Activated CD8-positive, alpha-beta memory T cell treated with anti-CD3 and anti-CD28 coated beads, Interleukin-2, amount 10 ng/mL, durations not matched to agents 7 days and 5 days (primary cell): ENCODE measurements at regions not wholly inside any gene's neighbourhood (a gene's known extent, or its start where the extent isn't known, plus 50 kb on each side); places are given as distances from the start of the nearest gene placed in this dataset.

Source experiments
- ATAC-seq: fragments of 150-1000 bp; cut with Tn5 transposase; one replicate; pipeline ENCODE4 v1.10.0; 2021; ENCODE audit warnings: moderate library complexity
- CTCF ChIA-PET: fragments of 350-600 bp; sonication (Branson Sonifier 250); formaldehyde crosslinking; loops from one replicate; lab custom pipeline; 2021; ENCODE audit warnings: antibody characterized with exemption; lab: Charles Lee
- DNase-seq: peaks from one replicate; pipeline ENCODE4 v3.0.0-alpha.2; 2020
- H3K27ac Mint-ChIP-seq: one replicate; pipeline ENCODE4 v1.8.0; 2021; ENCODE audit warnings: mild to moderate bottlenecking, mixed read lengths
- H3K27me3 Mint-ChIP-seq: one replicate; pipeline ENCODE4 v1.8.0; 2021; ENCODE audit warnings: mixed read lengths
- H3K36me3 Mint-ChIP-seq: one replicate; pipeline ENCODE4 v1.8.0; 2021; ENCODE audit warnings: mild to moderate bottlenecking, mixed read lengths
- H3K4me1 Mint-ChIP-seq: one replicate; pipeline ENCODE4 v1.8.0; 2021; ENCODE audit warnings: mixed read lengths
- H3K4me3 Mint-ChIP-seq: one replicate; pipeline ENCODE4 v1.8.0; 2021; ENCODE audit warnings: mild to moderate bottlenecking, moderate library complexity, mixed read lengths
- H3K9me3 Mint-ChIP-seq: one replicate; pipeline ENCODE4 v1.8.0; 2022; ENCODE audit warnings: low read depth, mixed read lengths

- Mint-ChIP-seq H3K4me3 (no peak overlapping the region), H3K27ac (no peak overlapping the region), H3K9me3 (peaks cover 7% of the 10 kb centered on the region), H3K4me1 (no peaks in the 10 kb centered on the region), H3K27me3 (peaks cover 13% of the 10 kb centered on the region), H3K36me3 (no peaks in the 10 kb centered on the region)
- no peak for DNase-seq
- CTCF ChIA-PET, result no interaction called here
- no peak for ATAC-seq
These were observed 82.0 kb upstream of the TNFRSF21 start for GRCh38 chr6:47391675-47392074.

DNA sequence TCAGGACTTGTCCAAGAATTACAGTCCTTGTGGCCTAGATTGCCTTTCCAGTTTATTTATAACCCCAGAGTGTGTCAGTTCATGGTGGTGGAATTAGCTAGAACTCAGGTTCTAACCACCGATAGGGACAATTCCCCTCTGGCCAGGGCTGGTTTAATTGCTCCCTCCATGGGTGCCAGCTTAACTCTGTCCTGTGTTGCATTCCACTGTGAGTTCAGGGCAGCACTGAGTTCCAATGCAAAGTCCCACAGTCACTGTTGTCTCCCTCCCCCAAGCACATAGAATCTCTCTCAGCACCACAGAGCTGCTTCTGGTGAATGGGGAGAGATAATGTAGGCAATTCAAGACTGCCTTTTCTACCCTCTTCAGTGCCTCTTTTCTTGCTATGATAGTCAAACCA, 82.5 kb upstream of the TNFRSF21 start:
- CTCF ChIA-PET, result no interaction called here
- H3K4me3 Mint-ChIP-seq, result no peak overlapping the region
- H3K36me3 Mint-ChIP-seq, result no peaks in the 10 kb centered on the region
- DNase-seq, result no peak
- no peak overlapping the region for H3K27ac Mint-ChIP-seq
- no peak for ATAC-seq
- peaks cover 17% of the 10 kb centered on the region for H3K27me3 Mint-ChIP-seq
- H3K9me3 Mint-ChIP-seq, result peaks cover 7% of the 10 kb centered on the region
- no peaks in the 10 kb centered on the region for H3K4me1 Mint-ChIP-seq

GRCh38 chr6:47396401-47397069, 81.1 kb upstream of the CD2AP start:
- Mint-ChIP-seq H3K4me1 (no peaks in the 10 kb centered on the region), H3K4me3 (no peak overlapping the region), H3K9me3 (no peaks in the 10 kb centered on the region), H3K36me3 (no peaks in the 10 kb centered on the region), H3K27me3 (peaks cover 23% of the 10 kb centered on the region), H3K27ac (no peak overlapping the region)
- DNase-seq (no peak), ATAC-seq (no peak)
- CTCF ChIA-PET, result interaction anchor here (0.6 to 1.3 kb wide), 2 partner anchors 116 to 235 kb away, joined by 3 read pairs; no protein-coding TSS in a partner anchor

DNA sequence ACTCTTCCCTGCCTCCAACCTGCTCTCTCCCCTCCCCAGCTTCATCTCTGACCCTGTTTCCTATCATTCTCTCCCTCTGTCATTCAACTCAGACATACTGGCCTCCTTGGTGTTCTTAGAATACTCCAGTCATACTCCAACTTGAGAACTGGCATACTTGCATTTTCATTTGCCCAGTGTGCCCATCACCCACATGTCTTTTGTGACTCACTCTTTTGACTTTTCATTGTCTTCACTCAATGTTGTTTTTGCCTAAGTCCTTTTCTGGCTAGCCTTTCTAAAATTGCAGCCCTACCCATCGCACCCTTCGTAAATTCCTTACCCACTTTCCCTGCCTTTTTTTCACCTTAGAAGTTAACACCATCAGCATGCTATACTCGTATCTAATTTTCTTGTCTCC, 77.0 kb upstream of the CD2AP start:
- Mint-ChIP-seq H3K27ac (no peak overlapping the region), H3K4me1 (no peaks in the 10 kb centered on the region), H3K9me3 (no peaks in the 10 kb centered on the region), H3K4me3 (no peak overlapping the region), H3K36me3 (no peaks in the 10 kb centered on the region), H3K27me3 (peaks cover 19% of the 10 kb centered on the region)
- ATAC-seq, result no peak
- CTCF ChIA-PET, result no interaction called here
- no peak for DNase-seq

DNA sequence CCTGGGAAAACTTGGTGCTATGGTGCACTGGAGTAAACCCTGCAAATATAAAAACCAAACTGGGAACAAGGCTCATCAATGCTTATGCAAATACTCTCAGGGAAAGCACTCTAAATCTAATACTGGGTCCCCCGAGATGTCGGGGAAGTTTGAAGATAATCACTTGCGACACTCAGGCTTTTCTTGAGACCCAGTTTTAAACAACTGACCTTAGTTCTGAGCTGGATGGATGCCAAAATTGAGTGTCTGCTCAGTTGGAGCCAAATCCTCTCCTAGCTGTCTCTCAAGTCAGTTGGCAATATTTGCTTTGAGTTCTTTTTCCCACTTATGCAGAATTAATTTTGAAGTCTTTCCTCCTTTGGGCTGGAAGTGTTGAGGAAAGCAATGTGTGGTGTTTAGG, 75.5 kb upstream of the CD2AP start:
- Mint-ChIP-seq H3K9me3 (no peaks in the 10 kb centered on the region), H3K4me3 (no peak overlapping the region), H3K4me1 (no peaks in the 10 kb centered on the region), H3K27me3 (peaks cover 14% of the 10 kb centered on the region), H3K36me3 (no peaks in the 10 kb centered on the region), H3K27ac (no peak overlapping the region)
- CTCF ChIA-PET, result no interaction called here
- no peak for DNase-seq
- no peak for ATAC-seq

DNA sequence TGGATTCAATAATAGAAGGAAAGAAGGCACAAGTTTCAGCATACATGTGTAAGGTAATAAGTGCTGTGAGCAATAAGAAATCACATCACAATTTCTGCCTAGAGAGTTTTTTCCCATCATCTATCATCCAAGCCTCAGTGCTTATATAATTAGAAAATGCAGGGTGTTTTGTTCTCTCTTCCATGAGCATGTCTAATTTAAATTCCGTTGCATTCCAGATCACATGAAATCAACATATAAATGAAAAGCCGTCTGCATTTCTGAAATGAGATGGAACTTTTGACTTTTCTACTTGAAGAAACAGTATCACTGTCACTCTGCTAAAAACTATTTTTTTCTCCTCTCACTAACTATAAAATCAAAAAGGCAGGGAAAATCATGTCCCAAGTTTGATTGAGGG, 74.5 kb upstream of the CD2AP start:
- DNase-seq, result no peak
- no peaks in the 10 kb centered on the region for H3K9me3 Mint-ChIP-seq
- no peak overlapping the region for H3K27ac Mint-ChIP-seq
- H3K4me3 Mint-ChIP-seq, result no peak overlapping the region
- H3K4me1 Mint-ChIP-seq, result no peaks in the 10 kb centered on the region
- no peaks in the 10 kb centered on the region for H3K36me3 Mint-ChIP-seq
- H3K27me3 Mint-ChIP-seq, result peaks cover 10% of the 10 kb centered on the region
- no peak for ATAC-seq
- CTCF ChIA-PET, result no interaction called here

GRCh38 chr6:47403801-47404200, 73.8 kb upstream of the CD2AP start:
- Mint-ChIP-seq H3K4me1 (no peaks in the 10 kb centered on the region), H3K4me3 (no peak overlapping the region), H3K36me3 (no peaks in the 10 kb centered on the region), H3K27me3 (peaks cover 6% of the 10 kb centered on the region), H3K27ac (no peak overlapping the region), H3K9me3 (no peaks in the 10 kb centered on the region)
- CTCF ChIA-PET, result no interaction called here
- DNase-seq (no peak), ATAC-seq (no peak)

GRCh38 chr6:47404435-47404834, 73.2 kb upstream of the CD2AP start:
- Mint-ChIP-seq H3K36me3 (no peaks in the 10 kb centered on the region), H3K4me3 (no peak overlapping the region), H3K27ac (no peak overlapping the region), H3K9me3 (no peaks in the 10 kb centered on the region), H3K4me1 (no peaks in the 10 kb centered on the region), H3K27me3 (peaks cover 8% of the 10 kb centered on the region)
- ATAC-seq (no peak), DNase-seq (no peak)
- CTCF ChIA-PET, result no interaction called here

- CTCF ChIA-PET, result no interaction called here
- Mint-ChIP-seq H3K36me3 (no peaks in the 10 kb centered on the region), H3K4me1 (no peaks in the 10 kb centered on the region), H3K27me3 (peaks cover 4% of the 10 kb centered on the region), H3K27ac (no peak overlapping the region), H3K4me3 (no peak overlapping the region), H3K9me3 (no peaks in the 10 kb centered on the region)
- no peak for DNase-seq
- no peak for ATAC-seq
These were observed 72.3 kb upstream of the CD2AP start for GRCh38 chr6:47405273-47405672.

DNA sequence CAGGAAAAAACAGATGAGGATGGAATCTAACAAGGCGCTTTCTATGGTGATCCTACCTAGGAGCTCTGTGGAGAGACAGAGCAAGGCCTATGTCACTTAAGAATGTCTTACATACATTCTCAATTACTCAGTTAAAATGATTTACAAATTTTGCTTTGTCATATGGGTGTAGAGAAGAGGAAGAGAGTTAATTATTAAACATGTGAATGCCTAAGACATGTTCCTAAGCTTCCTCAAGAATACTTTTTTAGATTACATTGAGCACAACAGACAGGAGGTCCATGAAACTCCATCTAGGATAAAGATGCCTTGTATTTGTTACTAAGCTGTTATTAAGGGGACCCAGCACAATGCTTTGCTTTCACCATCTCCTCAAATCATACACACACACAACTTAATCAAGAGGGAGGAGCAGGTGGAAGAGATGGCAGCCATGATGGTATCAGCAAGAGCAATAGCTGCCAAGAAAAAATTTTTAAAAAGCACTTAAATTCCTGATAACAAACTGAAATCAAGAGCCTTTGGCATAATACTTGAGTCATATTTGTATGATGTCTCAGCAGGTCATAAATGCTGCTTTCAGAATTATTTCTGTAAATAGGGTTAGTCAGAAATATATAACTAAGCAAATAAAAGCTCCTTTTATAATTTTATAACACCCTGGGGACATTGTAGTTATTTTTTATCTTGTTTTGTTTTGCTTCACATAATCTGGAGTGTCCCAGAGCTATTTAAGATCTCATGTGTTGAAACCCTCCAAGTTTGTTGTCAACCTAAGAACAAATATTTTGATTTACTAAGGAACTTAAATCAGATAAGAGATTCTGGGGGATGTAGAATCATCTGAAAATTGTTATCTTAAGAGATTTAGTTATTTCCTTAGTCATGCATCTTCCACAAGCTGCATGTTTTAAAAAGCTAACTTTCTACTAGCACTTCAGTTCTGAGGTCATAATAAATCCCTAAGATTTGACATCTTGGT, 70.0 kb upstream of the CD2AP start:
- Mint-ChIP-seq H3K27me3 (peaks cover 9% of the 10 kb centered on the region), H3K36me3 (no peaks in the 10 kb centered on the region), H3K9me3 (no peaks in the 10 kb centered on the region), H3K4me3 (no peak overlapping the region), H3K27ac (no peak overlapping the region), H3K4me1 (no peaks in the 10 kb centered on the region)
- ATAC-seq (no peak), DNase-seq (no peak)
- CTCF ChIA-PET, result interaction anchor here (1.0 to 1.4 kb wide), 3 partner anchors 224 to 380 kb away, joined by 3 to 5 read pairs (median 3); no protein-coding TSS in a partner anchor

DNA sequence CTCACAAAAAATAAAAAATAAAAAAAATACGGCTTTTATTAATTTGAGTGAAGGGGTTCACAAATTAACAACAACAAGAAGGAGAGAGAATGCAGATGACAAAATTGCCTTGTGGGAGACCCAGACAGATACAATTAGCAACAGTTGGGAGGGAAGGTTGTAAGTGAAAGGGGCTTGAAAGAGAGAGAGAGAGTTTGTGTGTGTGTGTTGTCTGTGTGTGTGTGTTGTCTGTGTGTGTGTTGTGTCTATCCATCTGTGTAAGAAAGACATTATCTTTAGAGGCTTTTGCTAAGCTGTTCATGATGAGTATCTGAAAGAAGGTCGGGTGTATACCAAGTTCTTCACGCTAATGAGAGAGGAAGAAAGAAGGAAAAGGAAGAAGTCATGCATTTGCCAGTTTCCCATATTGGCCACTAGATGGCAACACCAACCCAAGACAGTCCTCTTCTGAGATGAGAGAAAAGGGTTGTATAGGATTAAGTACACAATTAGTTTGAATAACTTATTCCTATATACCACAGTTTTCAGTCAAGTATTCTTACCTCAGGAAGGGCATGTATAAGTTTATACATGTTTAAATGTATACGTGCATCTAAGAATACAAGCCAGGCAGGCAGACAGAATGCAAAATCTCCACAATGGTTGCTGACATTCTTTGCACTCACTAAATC, 63.7 kb upstream of the CD2AP start:
- no peaks in the 10 kb centered on the region for H3K9me3 Mint-ChIP-seq
- CTCF ChIA-PET, result interaction anchor here (0.8 to 5.4 kb wide), 16 partner anchors 9 to 374 kb away, joined by 3 to 33 read pairs (median 3); partner anchors contain the start of genes CD2AP and OPN5
- ATAC-seq (peak; percentile 83), DNase-seq (peak; percentile 59)
- H3K27me3 Mint-ChIP-seq, result peaks cover 11% of the 10 kb centered on the region
- H3K4me3 Mint-ChIP-seq, result peak overlapping the region; percentile 73
- peaks cover 7% of the 10 kb centered on the region for H3K36me3 Mint-ChIP-seq
- H3K27ac Mint-ChIP-seq, result peak overlapping the region; percentile 90
- peaks cover 22% of the 10 kb centered on the region for H3K4me1 Mint-ChIP-seq

DNA sequence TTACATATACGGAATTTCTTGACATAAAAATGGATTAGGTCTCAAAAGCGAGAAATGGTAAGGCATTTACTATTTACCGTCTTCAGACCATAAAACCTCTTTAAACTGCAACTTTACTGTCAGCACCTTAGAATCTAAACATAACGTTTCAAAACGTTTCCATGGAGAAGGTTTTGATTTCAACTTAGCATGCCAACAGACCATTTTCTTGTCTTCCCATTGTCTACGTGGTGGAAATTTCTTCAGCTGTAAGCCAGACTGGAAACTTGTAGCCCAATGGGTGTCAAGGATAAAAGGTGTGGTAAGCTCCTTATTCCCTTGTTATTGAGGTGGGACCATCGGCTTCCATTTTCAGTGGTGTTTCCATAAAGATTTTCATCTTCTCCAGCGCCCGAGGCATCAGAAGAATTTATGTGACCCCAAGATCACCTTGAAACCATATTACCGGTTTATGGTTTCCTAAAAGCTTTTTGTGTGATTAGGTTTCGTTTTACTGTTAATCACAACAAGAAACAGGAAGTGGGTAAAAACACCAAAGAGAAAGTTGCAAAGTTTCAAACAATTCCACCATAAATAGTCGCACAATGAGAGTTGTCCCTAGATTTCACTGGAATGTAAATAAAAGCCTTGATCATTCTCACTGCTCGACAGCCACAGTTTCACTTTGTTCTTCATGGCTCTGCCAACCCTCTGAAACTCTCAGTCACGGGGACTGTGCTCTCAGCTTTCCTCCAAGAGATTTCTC, 63.0 kb upstream of the CD2AP start:
- Mint-ChIP-seq H3K4me1 (peaks cover 24% of the 10 kb centered on the region), H3K4me3 (peak overlapping the region; percentile 73), H3K36me3 (peaks cover 7% of the 10 kb centered on the region), H3K27me3 (peaks cover 11% of the 10 kb centered on the region), H3K9me3 (no peaks in the 10 kb centered on the region), H3K27ac (peak overlapping the region; percentile 90)
- ATAC-seq (peak; percentile 64), DNase-seq (peak; percentile 47)
- CTCF ChIA-PET, result interaction anchor here (0.6 to 5.4 kb wide), 13 partner anchors 8 to 366 kb away, joined by 3 to 33 read pairs (median 3); partner anchors contain the start of genes CD2AP and OPN5
